HEK293 (cell line): ENCODE measurements at regions not wholly inside any gene's neighbourhood (a gene's known extent, or its start where the extent isn't known, plus 50 kb on each side); places are given as distances from the start of the nearest gene placed in this dataset.

Source experiments
- CTCF ChIA-PET: fragments of 350-600 bp; formaldehyde crosslinking; extraction: SDS; loops from one replicate; lab custom pipeline; 2021; ENCODE audit warnings: antibody characterized with exemption; lab: Yijun Ruan, JAX
- POLR2A ChIA-PET: fragments of 300-600 bp; formaldehyde crosslinking; extraction: SDS; loops from one replicate; lab custom pipeline; 2020; ENCODE audit warnings: antibody characterized with exemption, inconsistent platforms; lab: Yijun Ruan, JAX
- H3K27ac ChIP-seq: fragments of 200-500 bp; sonication (Bioruptor generic); 2 replicates; pipeline ENCODE4 v1.5.1; 2014; ENCODE audit warnings: low read depth, low read length, control low read depth, inconsistent platforms; ENCODE audit errors: extremely low read depth
- H3K36me3 ChIP-seq, 2 experiments: fragments of 200-500 bp in 1 of 2; sonication (Bioruptor generic) in 1 of 2; 1 replicate in 1 of 2; 2 replicates in 1 of 2; pipeline ENCODE4 v1.5.1; 2014 to 2017; ENCODE audit warnings: inconsistent platforms in 2 of 2, low read length in 2 of 2; ENCODE audit not compliant: control insufficient read depth in 2 of 2, insufficient read depth in 1 of 2
- H3K4me1 ChIP-seq: fragments of 200-500 bp; sonication (Bioruptor generic); 2 replicates; pipeline ENCODE4 v1.5.1; 2014; ENCODE audit warnings: mild to moderate bottlenecking, low read length, inconsistent platforms; ENCODE audit not compliant: control insufficient read depth, insufficient read depth
- H3K4me3 ChIP-seq: 2 replicates; pipeline ENCODE4 v1.5.1; 2011; ENCODE audit warnings: low read depth, mild to moderate bottlenecking, control low read depth, low read length, moderate library complexity
- H3K9me3 ChIP-seq: fragments of 200-500 bp; sonication (Bioruptor generic); 2 replicates; pipeline ENCODE4 v1.5.1; 2014; ENCODE audit warnings: low read depth, low read length, inconsistent platforms; ENCODE audit not compliant: control insufficient read depth, insufficient read depth
- FEZF1 ChIP-seq: fragments of 450-650 bp; formaldehyde crosslinking; IDR thresholded peaks from 2 replicates; pipeline ENCODE4 v1.5.1; 2016; ENCODE audit warnings: missing biosample characterization, missing genetic modification characterization
- GLI2 ChIP-seq: fragments of 450-650 bp; formaldehyde crosslinking; IDR thresholded peaks from 2 replicates; pipeline ENCODE4; 2017; ENCODE audit warnings: missing biosample characterization, missing genetic modification characterization, low read depth, borderline replicate concordance
- KLF10 ChIP-seq: fragments of 450-650 bp; IDR thresholded peaks from 2 replicates; pipeline ENCODE4 v1.5.1; 2018; ENCODE audit warnings: missing biosample characterization, mild to moderate bottlenecking, missing genetic modification characterization
- KLF8 ChIP-seq: fragments of 450-650 bp; formaldehyde crosslinking; IDR thresholded peaks from 2 replicates; pipeline ENCODE4 v1.5.1; 2016; ENCODE audit warnings: missing biosample characterization, missing genetic modification characterization
- MYNN ChIP-seq: fragments of 450-650 bp; formaldehyde crosslinking; IDR thresholded peaks from 2 replicates; pipeline ENCODE4 v1.5.1; 2016; ENCODE audit warnings: missing biosample characterization, missing genetic modification characterization, borderline replicate concordance
- SCRT2 ChIP-seq: fragments of 450-650 bp; formaldehyde crosslinking; IDR thresholded peaks from 2 replicates; pipeline ENCODE4 v1.5.1; 2016; ENCODE audit warnings: missing biosample characterization, missing genetic modification characterization
- SETDB1 ChIP-seq: IDR thresholded peaks from one replicate; pipeline ENCODE4 v1.6.1; 2017; ENCODE audit warnings: mild to moderate bottlenecking, low read length, moderate library complexity, mixed read lengths; ENCODE audit not compliant: insufficient read length
- SP7 ChIP-seq: fragments of 450-650 bp; formaldehyde crosslinking; IDR thresholded peaks from 2 replicates; pipeline ENCODE4 v1.5.1; 2016; ENCODE audit warnings: missing biosample characterization, missing genetic modification characterization
- ZNF214 ChIP-seq: fragments of 450-650 bp; formaldehyde crosslinking; IDR thresholded peaks from 2 replicates; pipeline ENCODE4 v1.5.1; 2017; ENCODE audit warnings: missing biosample characterization, mild to moderate bottlenecking, missing genetic modification characterization, borderline replicate concordance
- ZNF239 ChIP-seq: fragments of 450-650 bp; formaldehyde crosslinking; IDR thresholded peaks from 2 replicates; pipeline ENCODE4 v1.5.1; 2016; ENCODE audit warnings: missing biosample characterization, missing genetic modification characterization
- ZNF555 ChIP-seq: fragments of 450-650 bp; formaldehyde crosslinking; conservative IDR thresholded peaks from 2 replicates; pipeline ENCODE4 v1.5.1; 2017; ENCODE audit warnings: missing biosample characterization, mild to moderate bottlenecking, missing genetic modification characterization, inconsistent platforms
- ZNF585B ChIP-seq: fragments of 450-650 bp; formaldehyde crosslinking; IDR thresholded peaks from 2 replicates; pipeline ENCODE4 v1.5.1; 2016; ENCODE audit warnings: missing biosample characterization, missing genetic modification characterization
- ZNF658 ChIP-seq: fragments of 450-650 bp; formaldehyde crosslinking; IDR thresholded peaks from 2 replicates; pipeline ENCODE4; 2016; ENCODE audit warnings: missing biosample characterization, missing genetic modification characterization
- ZNF785 ChIP-seq: fragments of 450-650 bp; formaldehyde crosslinking; IDR thresholded peaks from 2 replicates; pipeline ENCODE4 v1.5.1; 2016; ENCODE audit warnings: missing biosample characterization, missing genetic modification characterization
- ZSCAN16 ChIP-seq: fragments of 450-650 bp; formaldehyde crosslinking; IDR thresholded peaks from 2 replicates; pipeline ENCODE4 v1.5.1; 2016; ENCODE audit warnings: missing biosample characterization, missing genetic modification characterization
- TF ChIP-seq, protein P1 (sequence below): fragments of 450-650 bp; formaldehyde crosslinking; IDR thresholded peaks from 2 replicates; pipeline ENCODE4 v1.5.1; 2016; ENCODE audit warnings: missing biosample characterization, missing genetic modification characterization
- TF ChIP-seq, protein P2 (sequence below): fragments of 450-650 bp; formaldehyde crosslinking; IDR thresholded peaks from 2 replicates; pipeline ENCODE4 v1.5.1; 2017; ENCODE audit warnings: missing biosample characterization, mild to moderate bottlenecking, missing genetic modification characterization, moderate library complexity

DNA sequence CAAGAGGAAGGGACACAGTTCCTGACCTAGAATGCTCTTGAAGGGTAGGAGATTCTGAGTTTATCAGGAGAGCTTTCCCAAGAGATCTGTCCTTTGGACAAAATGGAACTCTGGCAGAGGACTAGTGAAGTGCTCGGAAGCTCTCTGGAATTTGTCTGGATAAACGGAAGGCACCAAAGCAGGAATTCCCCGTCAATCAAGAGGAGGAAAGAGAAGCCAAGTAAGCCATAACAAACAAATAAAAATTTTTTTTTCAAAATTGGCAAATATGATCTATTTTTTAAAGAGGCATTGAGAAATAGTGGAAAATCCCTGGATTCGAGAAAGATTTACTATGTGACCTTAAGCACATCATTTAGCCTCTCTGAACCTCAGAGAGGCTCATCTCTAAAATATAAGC, 99.2 kb downstream of the GRIN2B start (continued):
- TF ChIP-seq, protein P1, sequence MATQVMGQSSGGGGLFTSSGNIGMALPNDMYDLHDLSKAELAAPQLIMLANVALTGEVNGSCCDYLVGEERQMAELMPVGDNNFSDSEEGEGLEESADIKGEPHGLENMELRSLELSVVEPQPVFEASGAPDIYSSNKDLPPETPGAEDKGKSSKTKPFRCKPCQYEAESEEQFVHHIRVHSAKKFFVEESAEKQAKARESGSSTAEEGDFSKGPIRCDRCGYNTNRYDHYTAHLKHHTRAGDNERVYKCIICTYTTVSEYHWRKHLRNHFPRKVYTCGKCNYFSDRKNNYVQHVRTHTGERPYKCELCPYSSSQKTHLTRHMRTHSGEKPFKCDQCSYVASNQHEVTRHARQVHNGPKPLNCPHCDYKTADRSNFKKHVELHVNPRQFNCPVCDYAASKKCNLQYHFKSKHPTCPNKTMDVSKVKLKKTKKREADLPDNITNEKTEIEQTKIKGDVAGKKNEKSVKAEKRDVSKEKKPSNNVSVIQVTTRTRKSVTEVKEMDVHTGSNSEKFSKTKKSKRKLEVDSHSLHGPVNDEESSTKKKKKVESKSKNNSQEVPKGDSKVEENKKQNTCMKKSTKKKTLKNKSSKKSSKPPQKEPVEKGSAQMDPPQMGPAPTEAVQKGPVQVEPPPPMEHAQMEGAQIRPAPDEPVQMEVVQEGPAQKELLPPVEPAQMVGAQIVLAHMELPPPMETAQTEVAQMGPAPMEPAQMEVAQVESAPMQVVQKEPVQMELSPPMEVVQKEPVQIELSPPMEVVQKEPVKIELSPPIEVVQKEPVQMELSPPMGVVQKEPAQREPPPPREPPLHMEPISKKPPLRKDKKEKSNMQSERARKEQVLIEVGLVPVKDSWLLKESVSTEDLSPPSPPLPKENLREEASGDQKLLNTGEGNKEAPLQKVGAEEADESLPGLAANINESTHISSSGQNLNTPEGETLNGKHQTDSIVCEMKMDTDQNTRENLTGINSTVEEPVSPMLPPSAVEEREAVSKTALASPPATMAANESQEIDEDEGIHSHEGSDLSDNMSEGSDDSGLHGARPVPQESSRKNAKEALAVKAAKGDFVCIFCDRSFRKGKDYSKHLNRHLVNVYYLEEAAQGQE (tag by site-specific recombination) = no peak
- TF ChIP-seq SCRT2 (tag by site-specific recombination) (no peak), ZNF585B (no peak), KLF8 (no peak), FEZF1 (tag by site-specific recombination) (no peak)

DNA sequence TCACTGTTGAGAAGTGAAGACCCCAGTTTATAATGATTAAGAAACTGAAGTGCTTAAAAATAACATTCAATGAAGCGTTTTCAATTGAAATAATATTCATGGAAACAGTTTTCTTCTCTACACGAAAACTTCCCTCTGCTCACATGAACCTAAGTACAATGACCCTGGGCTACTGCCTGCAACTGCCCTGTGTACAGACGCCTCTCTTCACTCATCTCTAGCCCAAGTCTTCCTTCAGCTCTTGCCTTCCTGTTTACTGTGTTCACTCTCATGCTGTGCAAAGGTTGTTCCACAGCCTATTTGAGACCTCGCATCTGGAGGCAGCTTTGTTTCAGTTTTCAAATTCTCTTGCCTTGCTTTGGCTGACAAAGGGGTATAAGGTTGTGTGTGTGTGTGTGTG, 100.8 kb downstream of the GRIN2B start:
- Histone ChIP-seq H3K36me3 (no peaks in the 10 kb centered on the region), H3K27ac (no peak overlapping the region), H3K9me3 (no peaks in the 10 kb centered on the region), H3K4me3 (no peak overlapping the region), H3K4me1 (0 out of 2 replicates have a peak, but pooled peaks cover 2% of the 10 kb centered on the region)
- no peak for TF ChIP-seq GLI2
- TF ChIP-seq ZNF555 (tag by site-specific recombination) = no peak
- ChIA-PET POLR2A (no interaction called here), CTCF (interaction anchor here (1.0 kb wide), 1 partner anchor 17 kb away, joined by 4 read pairs; no protein-coding TSS in a partner anchor)

DNA sequence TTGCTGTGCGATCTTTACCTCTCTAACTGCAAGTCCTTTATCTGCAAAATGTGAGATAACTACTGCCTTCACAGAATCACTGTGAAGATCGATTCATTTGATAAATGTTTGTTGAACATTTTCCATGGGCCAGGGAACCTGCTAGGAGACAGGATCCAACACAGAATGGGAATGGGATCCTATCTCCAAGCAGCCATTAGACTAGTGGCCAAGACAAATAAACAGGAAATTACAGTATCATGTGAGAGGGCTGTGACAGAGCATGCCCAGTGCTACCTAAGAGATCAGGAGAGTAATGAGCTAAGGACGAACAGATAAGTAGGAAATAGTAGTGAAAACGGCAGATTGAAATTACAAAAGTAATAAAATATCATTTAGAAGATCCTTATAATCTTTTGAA, 105.7 kb downstream of the GRIN2B start:
- 0 out of 2 replicates have a peak, but pooled peaks cover 3% of the 10 kb centered on the region for H3K4me1 ChIP-seq
- no peaks in the 10 kb centered on the region for H3K36me3 ChIP-seq
- ChIA-PET CTCF (interaction anchor here (0.7 to 0.8 kb wide), 2 partner anchors 12 to 30 kb away, joined by 3 to 4 read pairs; no protein-coding TSS in a partner anchor), POLR2A (no interaction called here)
- TF ChIP-seq SETDB1 = peak; percentile 43
- TF ChIP-seq ZSCAN16 (tag by site-specific recombination) = no peak
- no peaks in the 10 kb centered on the region for H3K9me3 ChIP-seq
- H3K27ac ChIP-seq = no peak overlapping the region
- H3K4me3 ChIP-seq = no peak overlapping the region

DNA sequence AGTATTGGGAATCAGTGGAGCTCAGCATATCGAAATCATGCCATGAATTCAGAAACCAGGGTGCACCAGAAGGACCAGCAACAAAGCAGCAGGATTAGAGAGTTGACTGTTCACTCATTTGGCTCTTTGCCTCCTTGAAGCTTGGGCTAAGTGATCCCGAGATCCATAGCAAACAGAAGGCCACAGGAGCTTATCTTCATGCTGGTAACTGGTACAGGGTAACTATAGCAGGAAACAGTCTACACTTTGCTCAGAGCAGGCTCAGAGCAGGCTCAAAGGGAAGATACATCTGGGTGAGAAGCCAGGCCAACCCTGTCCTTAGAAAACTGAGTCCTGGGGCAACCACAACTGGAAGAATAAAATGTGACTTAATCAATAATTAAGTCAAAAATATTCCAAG, 111.1 kb downstream of the GRIN2B start:
- CTCF ChIA-PET = interaction anchor here (0.7 to 1.4 kb wide), 2 partner anchors 9 kb away, joined by 4 to 5 read pairs; no protein-coding TSS in a partner anchor
- Histone ChIP-seq H3K36me3 (no peaks in the 10 kb centered on the region), H3K9me3 (no peaks in the 10 kb centered on the region), H3K4me1 (no peaks in the 10 kb centered on the region), H3K27ac (no peak overlapping the region)
- POLR2A ChIA-PET = no interaction called here
- TF ChIP-seq ZNF239 (tag by site-specific recombination) (no peak), SP7 (tag by site-specific recombination) (no peak), KLF10 (tag by site-specific recombination) (no peak), ZNF658 (tag by site-specific recombination) (no peak), ZNF785 (tag by site-specific recombination) (no peak), ZNF214 (tag by site-specific recombination) (no peak), MYNN (no peak)
- TF ChIP-seq, protein P2, sequence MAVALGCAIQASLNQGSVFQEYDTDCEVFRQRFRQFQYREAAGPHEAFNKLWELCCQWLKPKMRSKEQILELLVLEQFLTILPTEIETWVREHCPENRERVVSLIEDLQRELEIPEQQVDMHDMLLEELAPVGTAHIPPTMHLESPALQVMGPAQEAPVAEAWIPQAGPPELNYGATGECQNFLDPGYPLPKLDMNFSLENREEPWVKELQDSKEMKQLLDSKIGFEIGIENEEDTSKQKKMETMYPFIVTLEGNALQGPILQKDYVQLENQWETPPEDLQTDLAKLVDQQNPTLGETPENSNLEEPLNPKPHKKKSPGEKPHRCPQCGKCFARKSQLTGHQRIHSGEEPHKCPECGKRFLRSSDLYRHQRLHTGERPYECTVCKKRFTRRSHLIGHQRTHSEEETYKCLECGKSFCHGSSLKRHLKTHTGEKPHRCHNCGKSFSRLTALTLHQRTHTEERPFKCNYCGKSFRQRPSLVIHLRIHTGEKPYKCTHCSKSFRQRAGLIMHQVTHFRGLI (tag by site-specific recombination) = no peak
- TF ChIP-seq, all 188 proteins: peak for 0
- no peak overlapping the region for H3K4me3 ChIP-seq
